Activated naive CD4-positive, alpha-beta T cell treated with anti-CD3 and anti-CD28 coated beads, Interleukin-2, amount 10 ng/mL, durations not matched to agents 7 days and 5 days (primary cell): ENCODE measurements at regions not wholly inside any gene's neighbourhood (a gene's known extent, or its start where the extent isn't known, plus 50 kb on each side); places are given as distances from the start of the nearest gene placed in this dataset.

ENCODE experiments used
- CTCF ChIA-PET: fragments of 350-600 bp; sonication (Branson Sonifier 250); formaldehyde crosslinking; loops from one replicate; lab custom pipeline; 2021; ENCODE audit warnings: antibody characterized with exemption; lab: Charles Lee
- DNase-seq: peaks from one replicate; pipeline ENCODE4 v3.0.0-alpha.2; 2020
- H3K27ac Mint-ChIP-seq: one replicate; pipeline ENCODE4 v1.8.0; 2021; ENCODE audit warnings: mild to moderate bottlenecking, moderate library complexity, mixed read lengths
- H3K27me3 Mint-ChIP-seq: one replicate; pipeline ENCODE4 v1.8.0; 2021; ENCODE audit warnings: mild to moderate bottlenecking, mixed read lengths
- H3K36me3 Mint-ChIP-seq: one replicate; pipeline ENCODE4 v1.8.0; 2021; ENCODE audit warnings: mixed read lengths
- H3K4me1 Mint-ChIP-seq: one replicate; pipeline ENCODE4 v1.8.0; 2021; ENCODE audit warnings: mixed read lengths
- H3K4me3 Mint-ChIP-seq: one replicate; pipeline ENCODE4 v1.8.0; 2021; ENCODE audit warnings: mild to moderate bottlenecking, moderate library complexity, mixed read lengths
- H3K9me3 Mint-ChIP-seq: one replicate; pipeline ENCODE4 v1.8.0; 2021; ENCODE audit warnings: mixed read lengths

DNA sequence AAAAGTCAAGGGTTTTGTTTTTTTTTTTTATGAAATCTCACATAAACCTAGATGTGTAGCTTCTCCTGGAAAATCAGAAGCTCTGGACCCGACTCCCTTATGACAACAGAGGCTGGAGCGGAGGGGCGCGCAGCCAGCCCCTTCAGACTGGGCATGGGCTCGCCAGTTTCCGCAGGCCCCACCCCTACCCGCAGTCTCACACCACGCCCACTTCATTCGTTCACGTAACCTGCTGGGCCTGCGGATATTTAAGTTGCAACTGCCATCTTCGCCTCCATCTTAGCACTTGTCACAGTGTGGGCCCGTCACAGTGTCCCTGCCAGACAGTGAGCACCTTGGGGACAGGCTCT is 111.7 kb upstream of the PTPN1 start:
- Mint-ChIP-seq H3K4me3 (no peak overlapping the region), H3K27ac (no peak overlapping the region), H3K36me3 (no peaks in the 10 kb centered on the region), H3K9me3 (no peaks in the 10 kb centered on the region), H3K4me1 (no peaks in the 10 kb centered on the region), H3K27me3 (peaks cover 32% of the 10 kb centered on the region)
- CTCF ChIA-PET, result no interaction called here
- no peak for DNase-seq

DNA sequence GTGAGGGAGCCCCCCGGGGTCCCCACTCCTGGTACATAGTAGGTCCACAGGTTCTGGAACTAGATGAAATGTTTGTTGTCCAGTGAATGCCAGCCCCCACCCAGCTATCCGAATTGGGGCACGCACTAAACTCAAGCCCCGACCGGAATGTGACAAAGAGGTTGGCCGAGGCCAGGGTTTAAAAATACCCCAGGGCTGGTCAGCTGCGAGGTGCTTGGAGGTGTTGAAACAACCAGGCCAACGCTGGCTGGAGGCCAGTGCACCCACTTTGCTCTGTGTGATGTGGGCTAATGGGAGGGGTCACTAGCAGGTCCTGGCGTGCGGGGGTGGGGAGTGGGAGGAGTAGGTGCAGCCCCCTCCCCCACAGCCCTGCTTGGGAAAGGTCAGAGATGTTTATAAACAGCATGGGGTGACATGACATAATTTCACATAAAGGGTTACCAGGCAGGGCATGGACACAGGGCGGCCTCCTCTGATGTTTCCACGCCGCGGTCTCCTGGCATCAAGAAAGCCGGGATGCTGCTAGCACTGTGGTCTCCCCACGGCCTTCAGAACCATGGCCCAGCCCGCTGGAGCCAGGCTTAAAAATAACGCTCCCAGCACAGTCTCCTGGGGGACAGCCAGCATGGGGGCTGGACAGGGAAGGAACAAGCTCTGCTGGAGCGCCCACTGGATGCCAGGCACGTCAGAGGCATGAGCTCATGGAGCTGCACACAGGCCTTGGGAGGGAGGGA is 111.2 kb upstream of the PTPN1 start:
- Mint-ChIP-seq H3K27me3 (peaks cover 33% of the 10 kb centered on the region), H3K4me3 (no peak overlapping the region), H3K4me1 (no peaks in the 10 kb centered on the region), H3K36me3 (no peaks in the 10 kb centered on the region), H3K27ac (no peak overlapping the region), H3K9me3 (no peaks in the 10 kb centered on the region)
- DNase-seq, result no peak
- CTCF ChIA-PET, result no interaction called here

- CTCF ChIA-PET, result no interaction called here
- H3K27ac Mint-ChIP-seq, result no peak overlapping the region
- H3K9me3 Mint-ChIP-seq, result no peaks in the 10 kb centered on the region
- no peaks in the 10 kb centered on the region for H3K4me1 Mint-ChIP-seq
- no peak overlapping the region for H3K4me3 Mint-ChIP-seq
- DNase-seq, result no peak
- no peaks in the 10 kb centered on the region for H3K36me3 Mint-ChIP-seq
- peaks cover 33% of the 10 kb centered on the region for H3K27me3 Mint-ChIP-seq
Observed at GRCh38 chr20:50399555-50399916, 110.6 kb upstream of the PTPN1 start.

GRCh38 chr20:50399917-50400704 is 110.1 kb upstream of the PTPN1 start:
- no peak for DNase-seq
- CTCF ChIA-PET, result interaction anchor here (0.7 to 1.5 kb wide), 3 partner anchors 11 to 60 kb away, joined by 3 read pairs; no protein-coding TSS in a partner anchor
- no peaks in the 10 kb centered on the region for H3K36me3 Mint-ChIP-seq
- H3K9me3 Mint-ChIP-seq, result no peaks in the 10 kb centered on the region
- no peaks in the 10 kb centered on the region for H3K4me1 Mint-ChIP-seq
- H3K4me3 Mint-ChIP-seq, result no peak overlapping the region
- H3K27me3 Mint-ChIP-seq, result peaks cover 37% of the 10 kb centered on the region
- no peak overlapping the region for H3K27ac Mint-ChIP-seq

- no peak overlapping the region for H3K27ac Mint-ChIP-seq
- CTCF ChIA-PET, result interaction anchor here (0.7 to 1.5 kb wide), 3 partner anchors 10 to 60 kb away, joined by 3 read pairs; no protein-coding TSS in a partner anchor
Observed at GRCh38 chr20:50400705-50401586, 109.2 kb upstream of the PTPN1 start.

DNA sequence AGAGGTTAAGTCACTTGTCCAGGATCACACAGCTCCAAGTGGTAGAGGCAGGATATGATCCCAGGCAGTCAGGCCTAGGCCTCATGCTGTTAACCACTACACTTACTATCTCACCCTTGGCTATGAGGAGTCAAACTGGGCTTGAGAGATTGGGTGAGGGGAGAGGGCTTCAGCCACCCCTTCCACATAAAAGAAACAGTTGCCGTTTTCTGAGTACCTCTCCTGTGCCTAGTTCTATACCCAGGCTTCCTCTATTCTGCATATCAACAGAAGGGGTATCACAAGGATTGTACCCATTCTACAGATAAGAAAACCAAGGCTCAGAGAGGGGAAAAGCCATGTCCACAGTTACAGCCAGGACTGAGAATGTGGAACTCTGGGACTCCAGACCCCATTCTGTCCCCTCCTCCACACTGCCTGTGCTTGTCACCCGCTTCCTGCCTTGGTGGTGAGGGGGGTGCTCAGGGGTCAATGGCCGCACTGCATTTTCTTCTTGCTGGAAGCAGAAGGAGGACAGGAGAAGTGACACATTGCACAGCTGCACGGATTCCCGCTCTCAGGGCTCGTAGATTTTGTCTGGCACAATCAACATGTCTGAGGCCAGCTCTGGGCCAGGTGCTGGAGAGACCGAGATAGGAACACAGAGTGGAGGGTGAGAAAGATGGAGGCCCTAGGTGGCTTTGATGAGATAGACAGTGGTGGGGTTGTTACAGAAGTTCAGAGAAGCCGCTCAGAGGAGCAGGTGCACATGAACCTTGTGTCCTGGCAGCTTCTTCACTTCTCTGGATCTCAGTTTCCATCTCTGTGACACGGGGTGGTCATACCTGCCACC is 108.4 kb upstream of the PTPN1 start:
- no peak overlapping the region for H3K4me3 Mint-ChIP-seq
- no peaks in the 10 kb centered on the region for H3K4me1 Mint-ChIP-seq
- CTCF ChIA-PET, result interaction anchor here (1.5 kb wide), 2 partner anchors 9 to 59 kb away, joined by 3 read pairs; no protein-coding TSS in a partner anchor
- no peak for DNase-seq
- no peaks in the 10 kb centered on the region for H3K9me3 Mint-ChIP-seq
- H3K36me3 Mint-ChIP-seq, result no peaks in the 10 kb centered on the region
- H3K27ac Mint-ChIP-seq, result no peak overlapping the region
- H3K27me3 Mint-ChIP-seq, result peaks cover 48% of the 10 kb centered on the region

More at GRCh38 chr20:50400705-50401586, 109.2 kb upstream of the PTPN1 start:
- DNase-seq, result no peak
- H3K4me3 Mint-ChIP-seq, result no peak overlapping the region
- H3K36me3 Mint-ChIP-seq, result no peaks in the 10 kb centered on the region
- no peaks in the 10 kb centered on the region for H3K4me1 Mint-ChIP-seq
- peaks cover 40% of the 10 kb centered on the region for H3K27me3 Mint-ChIP-seq
- H3K9me3 Mint-ChIP-seq, result no peaks in the 10 kb centered on the region

DNA sequence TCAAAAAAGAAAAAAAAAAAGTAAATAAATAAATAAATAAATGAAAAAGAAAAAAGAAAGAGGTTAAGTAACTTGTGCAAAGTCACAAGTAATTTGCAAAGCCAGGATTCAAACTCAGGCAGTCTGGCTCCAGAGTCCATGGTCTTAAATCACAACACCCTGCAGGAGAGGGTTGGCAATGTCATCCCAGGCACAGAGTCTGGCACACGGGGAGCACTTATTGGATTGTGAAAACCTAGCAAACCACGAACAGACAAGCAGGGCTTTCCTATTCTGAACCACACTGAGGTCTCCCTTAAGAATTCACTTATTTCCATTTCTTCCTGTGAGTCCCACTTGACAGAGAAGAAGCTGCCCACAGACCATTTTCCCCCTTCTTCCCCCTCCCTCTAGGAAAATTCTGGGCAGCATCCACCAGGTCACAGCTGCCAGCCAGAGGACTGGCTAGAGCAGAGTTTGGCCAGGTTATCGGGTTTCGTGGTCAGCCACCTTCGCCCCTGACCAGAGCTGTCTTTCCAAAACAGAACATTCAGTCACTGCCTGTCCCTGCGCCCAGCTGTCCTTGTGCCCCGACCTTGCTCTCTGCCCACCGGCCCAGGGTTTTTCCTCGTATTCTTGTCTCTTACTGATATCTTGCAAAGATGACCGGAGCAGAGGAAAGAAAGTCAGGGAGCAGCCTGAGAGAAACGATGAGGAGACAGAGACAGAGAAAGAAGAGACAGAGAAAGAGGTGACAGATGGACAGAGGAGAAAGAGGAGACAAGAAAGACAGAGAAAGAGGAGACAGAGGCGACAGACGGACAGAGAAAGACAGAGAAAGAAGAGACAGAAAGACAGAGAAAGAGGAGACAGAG is 106.4 kb upstream of the PTPN1 start:
- CTCF ChIA-PET, result no interaction called here
- Mint-ChIP-seq H3K27me3 (peaks cover 55% of the 10 kb centered on the region), H3K36me3 (no peaks in the 10 kb centered on the region), H3K4me1 (no peaks in the 10 kb centered on the region), H3K27ac (no peak overlapping the region), H3K4me3 (no peak overlapping the region), H3K9me3 (no peaks in the 10 kb centered on the region)
- DNase-seq, result no peak

DNA sequence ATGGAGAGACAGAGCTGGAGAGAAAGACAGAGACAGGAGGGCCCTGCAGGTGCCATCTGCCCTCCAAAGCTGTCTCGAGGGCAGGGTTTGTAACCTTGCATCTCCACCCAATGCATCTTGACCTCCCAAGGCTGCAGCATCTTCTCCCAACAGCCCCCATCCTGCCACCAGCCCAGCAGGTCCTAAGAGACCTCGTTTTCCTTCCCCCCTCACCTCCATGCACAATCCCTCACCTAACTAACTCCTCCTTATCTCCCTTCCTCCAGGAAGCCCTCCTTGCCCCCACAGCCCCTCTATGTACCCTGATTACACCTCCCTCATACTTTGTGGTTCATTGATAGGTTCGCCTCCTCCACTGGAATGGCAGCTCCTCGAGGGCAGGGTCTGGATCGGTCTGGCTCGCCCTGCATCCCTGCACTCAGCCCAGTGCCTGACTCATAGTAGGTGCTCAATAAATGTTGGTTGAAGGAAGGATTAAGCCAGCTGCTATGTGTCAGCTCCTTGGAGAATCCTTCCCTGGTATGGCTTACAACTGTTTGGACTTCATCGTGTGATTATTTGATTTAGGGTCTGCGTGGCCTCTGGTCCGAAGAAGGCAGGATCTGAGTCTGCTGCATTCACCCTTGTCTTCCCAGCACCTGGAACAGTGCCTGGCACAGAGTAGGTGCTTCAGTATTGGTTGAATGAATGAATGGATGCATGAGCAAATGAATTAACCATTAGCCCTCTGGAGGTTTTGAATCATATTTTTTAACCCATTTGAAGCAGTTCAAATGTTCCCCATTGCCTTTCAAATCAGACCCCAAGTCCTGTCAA is 105.6 kb upstream of the PTPN1 start:
- H3K4me1 Mint-ChIP-seq, result no peaks in the 10 kb centered on the region
- H3K9me3 Mint-ChIP-seq, result no peaks in the 10 kb centered on the region
- peaks cover 61% of the 10 kb centered on the region for H3K27me3 Mint-ChIP-seq
- DNase-seq, result no peak
- CTCF ChIA-PET, result no interaction called here
- H3K36me3 Mint-ChIP-seq, result no peaks in the 10 kb centered on the region
- no peak overlapping the region for H3K4me3 Mint-ChIP-seq
- H3K27ac Mint-ChIP-seq, result no peak overlapping the region

- Mint-ChIP-seq H3K27me3 (peaks cover 59% of the 10 kb centered on the region), H3K36me3 (no peaks in the 10 kb centered on the region), H3K4me1 (no peaks in the 10 kb centered on the region), H3K9me3 (no peaks in the 10 kb centered on the region), H3K4me3 (no peak overlapping the region), H3K27ac (no peak overlapping the region)
- CTCF ChIA-PET, result no interaction called here
- DNase-seq, result no peak
Observed at GRCh38 chr20:50405235-50405914, 104.8 kb upstream of the PTPN1 start.

DNA sequence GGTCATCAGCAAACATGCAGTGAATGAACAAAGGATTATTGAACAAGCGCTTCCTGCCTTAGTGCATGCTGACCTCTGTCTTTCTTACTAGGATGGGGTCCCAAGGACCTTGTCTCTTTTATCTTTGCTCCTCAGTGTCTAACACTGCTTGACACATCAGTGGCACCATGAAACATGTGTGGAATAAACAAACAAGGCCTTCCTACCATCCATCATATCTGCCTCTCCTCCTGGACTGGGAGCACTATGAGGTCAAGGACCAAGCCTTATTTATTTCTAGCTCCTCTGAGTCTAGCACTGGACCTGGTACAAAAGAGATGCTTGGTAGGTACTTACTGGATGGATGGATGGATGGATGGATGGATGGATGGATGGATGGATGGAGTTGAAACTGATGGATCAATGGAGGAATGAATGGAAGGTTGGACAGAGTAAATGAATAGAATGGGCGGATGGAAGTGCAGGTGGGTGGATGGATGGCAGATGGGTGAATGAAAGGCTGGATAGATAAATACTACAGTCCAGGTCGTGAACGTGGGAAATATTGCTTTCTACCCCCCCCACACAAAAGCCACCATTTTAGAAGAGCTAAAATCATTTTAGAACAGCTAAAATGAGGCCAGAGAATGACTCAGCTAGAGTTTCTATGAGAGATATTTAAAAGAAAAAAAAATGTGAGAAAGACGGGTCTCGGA is 104.1 kb upstream of the PTPN1 start:
- Mint-ChIP-seq H3K36me3 (no peaks in the 10 kb centered on the region), H3K27me3 (peaks cover 55% of the 10 kb centered on the region), H3K4me1 (no peaks in the 10 kb centered on the region), H3K9me3 (no peaks in the 10 kb centered on the region), H3K4me3 (no peak overlapping the region), H3K27ac (no peak overlapping the region)
- CTCF ChIA-PET, result no interaction called here
- DNase-seq, result no peak

DNA sequence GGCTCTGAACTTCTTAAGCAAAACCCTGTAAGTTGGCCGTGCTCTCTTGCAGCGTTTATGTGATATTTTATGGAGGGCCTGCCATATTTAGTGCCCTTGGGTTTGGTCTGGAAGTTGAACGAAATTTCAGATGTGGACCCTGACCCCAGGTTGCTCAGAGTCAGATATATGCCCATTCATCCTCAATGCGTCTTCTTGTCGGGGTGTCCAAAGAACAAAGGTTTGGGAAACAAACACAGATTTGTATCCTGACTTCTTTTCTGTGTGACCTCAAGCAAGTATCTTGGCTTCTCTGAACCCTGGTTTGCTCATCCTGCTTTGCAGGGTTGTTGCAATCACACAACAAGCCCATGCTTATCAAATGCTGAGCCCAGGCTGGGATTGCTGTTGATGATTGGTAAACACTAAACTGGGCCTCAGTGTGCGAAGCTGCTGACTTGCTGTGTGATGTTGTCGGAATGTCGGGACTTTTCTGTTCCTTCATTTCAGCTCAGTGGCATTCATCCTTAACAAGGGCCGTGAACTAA is 103.5 kb upstream of the PTPN1 start:
- Mint-ChIP-seq H3K4me3 (no peak overlapping the region), H3K27ac (no peak overlapping the region), H3K9me3 (no peaks in the 10 kb centered on the region), H3K4me1 (no peaks in the 10 kb centered on the region), H3K36me3 (no peaks in the 10 kb centered on the region), H3K27me3 (peaks cover 58% of the 10 kb centered on the region)
- CTCF ChIA-PET, result interaction anchor here (0.7 kb wide), 1 partner anchor 12 kb away, joined by 3 read pairs; no protein-coding TSS in a partner anchor
- no peak for DNase-seq
